H9 (cell line): ENCODE measurements at regions not wholly inside any gene's neighbourhood (a gene's known extent, or its start where the extent isn't known, plus 50 kb on each side); places are given as distances from the start of the nearest gene placed in this dataset.

Experiments
- DNase-seq: peaks from one replicate; pipeline ENCODE4 v3.0.0-alpha.2; 2017
- H2AFZ ChIP-seq: one replicate; pipeline ENCODE4 v1.6.1; 2013; ENCODE audit warnings: mild to moderate bottlenecking, low read length, control low read depth, moderate library complexity
- H2AK5ac ChIP-seq: 2 replicates; pipeline ENCODE4 v1.6.1; 2013; ENCODE audit warnings: low read length, control low read depth, mixed read lengths; ENCODE audit not compliant: insufficient read length
- H2BK120ac ChIP-seq: one replicate; pipeline ENCODE4 v1.6.1; 2013; ENCODE audit warnings: low read depth, mild to moderate bottlenecking, low read length, control low read depth, inconsistent platforms; ENCODE audit not compliant: poor library complexity, severe bottlenecking
- H2BK12ac ChIP-seq: 2 replicates; pipeline ENCODE4 v1.6.1; 2013; ENCODE audit warnings: low read length, control low read depth, mixed read lengths, low read depth; ENCODE audit not compliant: insufficient read length
- H2BK15ac ChIP-seq: 2 replicates; pipeline ENCODE4 v1.6.1; 2013; ENCODE audit warnings: low read depth, low read length, control low read depth
- H2BK20ac ChIP-seq: one replicate; pipeline ENCODE4 v1.6.1; 2013; ENCODE audit warnings: low read depth, mild to moderate bottlenecking, low read length, control low read depth, inconsistent platforms; ENCODE audit not compliant: poor library complexity, severe bottlenecking
- H2BK5ac ChIP-seq: 2 replicates; pipeline ENCODE4 v1.6.1; 2013; ENCODE audit warnings: low read length, control low read depth, mixed read lengths; ENCODE audit not compliant: insufficient read length
- H3K14ac ChIP-seq: 2 replicates; pipeline ENCODE4 v1.6.1; 2013; ENCODE audit warnings: low read length, control low read depth; ENCODE audit not compliant: insufficient read depth
- H3K18ac ChIP-seq: 2 replicates; pipeline ENCODE4 v1.6.1; 2013; ENCODE audit warnings: low read depth, mild to moderate bottlenecking, mixed read lengths, low read length, control low read depth; ENCODE audit not compliant: insufficient read length
- H3K23ac ChIP-seq: 2 replicates; pipeline ENCODE4 v1.6.1; 2013; ENCODE audit warnings: low read length, control low read depth, mixed read lengths, low read depth; ENCODE audit not compliant: insufficient read length
- H3K23me2 ChIP-seq: 2 replicates; pipeline ENCODE4 v1.6.1; 2013; ENCODE audit warnings: low read depth, mild to moderate bottlenecking, mixed read lengths, low read length, control low read depth; ENCODE audit not compliant: insufficient read length, poor library complexity, severe bottlenecking
- H3K27ac ChIP-seq: 2 replicates; pipeline ENCODE4 v1.5.1; 2013; ENCODE audit warnings: low read length, control low read depth, mixed read lengths, low read depth; ENCODE audit not compliant: insufficient read length
- H3K27me3 ChIP-seq: 2 replicates; pipeline ENCODE4 v1.6.1; 2013; ENCODE audit warnings: low read length, control low read depth, inconsistent platforms; ENCODE audit not compliant: insufficient read depth
- H3K4ac ChIP-seq: 2 replicates; pipeline ENCODE4 v1.6.1; 2013; ENCODE audit warnings: low read depth, mild to moderate bottlenecking, control low read depth, inconsistent platforms, low read length, moderate library complexity
- H3K4me1 ChIP-seq: 2 replicates; pipeline ENCODE4 v1.6.1; 2013; ENCODE audit warnings: low read length, control low read depth, inconsistent platforms; ENCODE audit not compliant: insufficient read depth
- H3K4me2 ChIP-seq: 2 replicates; pipeline ENCODE4 v1.6.1; 2013; ENCODE audit warnings: low read length, control low read depth, mixed read lengths; ENCODE audit not compliant: insufficient read length, insufficient read depth
- H3K56ac ChIP-seq: 2 replicates; pipeline ENCODE4 v1.6.1; 2013; ENCODE audit warnings: low read depth, mild to moderate bottlenecking, mixed read lengths, low read length, control low read depth; ENCODE audit not compliant: insufficient read length
- H3K79me1 ChIP-seq: 2 replicates; pipeline ENCODE4 v1.6.1; 2013; ENCODE audit warnings: low read depth, mild to moderate bottlenecking, moderate library complexity, low read length, control low read depth, inconsistent platforms; ENCODE audit not compliant: insufficient read depth, poor library complexity, severe bottlenecking
- H3K79me2 ChIP-seq: 2 replicates; pipeline ENCODE4 v1.6.1; 2013; ENCODE audit warnings: low read length, control low read depth, inconsistent platforms; ENCODE audit not compliant: insufficient read depth
- H3K9ac ChIP-seq: 2 replicates; pipeline ENCODE4 v1.6.1; 2013; ENCODE audit warnings: low read length, control low read depth, mixed read lengths; ENCODE audit not compliant: insufficient read length; ENCODE audit errors: extremely low read depth
- H3K9me3 ChIP-seq: one replicate; pipeline ENCODE4 v1.6.1; 2013; ENCODE audit warnings: low read depth, low read length, inconsistent platforms; ENCODE audit not compliant: control insufficient read depth
- H3T11ph ChIP-seq: one replicate; pipeline ENCODE4 v1.6.1; 2013; ENCODE audit warnings: mild to moderate bottlenecking, low read length, control low read depth, inconsistent platforms
- H4K20me1 ChIP-seq: one replicate; pipeline ENCODE4 v1.6.1; 2013; ENCODE audit not compliant: control insufficient read depth, insufficient read length, insufficient read depth
- H4K5ac ChIP-seq: 2 replicates; pipeline ENCODE4 v1.6.1; 2013; ENCODE audit warnings: low read depth, mild to moderate bottlenecking, mixed read lengths, low read length, control low read depth; ENCODE audit not compliant: insufficient read length
- H4K8ac ChIP-seq: replicated peaks from 2 replicates; pipeline ENCODE4 v1.6.1; 2013; ENCODE audit warnings: low read length, control low read depth, mixed read lengths, low read depth; ENCODE audit not compliant: insufficient read length
- H4K91ac ChIP-seq: 2 replicates; pipeline ENCODE4 v1.6.1; 2013; ENCODE audit warnings: low read depth, mild to moderate bottlenecking, moderate library complexity, mixed read lengths, low read length, control low read depth; ENCODE audit not compliant: insufficient read length
- H3K27ac Mint-ChIP-seq, 3 experiments: 2 replicates in 2 of 3; 3 replicates in 1 of 3; pipeline ENCODE4 v1.8.0; 2020 to 2021; ENCODE audit warnings: mixed read lengths in 3 of 3, mild to moderate bottlenecking in 1 of 3, moderate library complexity in 1 of 3
- H3K27me3 Mint-ChIP-seq: 2 replicates; pipeline ENCODE4 v1.8.0; 2021; ENCODE audit warnings: low read depth, mild to moderate bottlenecking, moderate library complexity, mixed read lengths
- H3K36me3 Mint-ChIP-seq, 3 experiments: 2 replicates in 2 of 3; 3 replicates in 1 of 3; pipeline ENCODE4 v1.8.0; 2020 to 2021; ENCODE audit warnings: low read depth in 3 of 3, mixed read lengths in 3 of 3; ENCODE audit not compliant: insufficient read depth in 1 of 3
- H3K4me1 Mint-ChIP-seq, 2 experiments: 2 replicates each; pipeline ENCODE4 v1.8.0; 2020; ENCODE audit warnings: mixed read lengths in 2 of 2
- H3K4me3 Mint-ChIP-seq, 2 experiments: 2 replicates in 1 of 2; 3 replicates in 1 of 2; pipeline ENCODE4 v1.8.0; 2020 to 2021; ENCODE audit warnings: mild to moderate bottlenecking in 2 of 2, mixed read lengths in 2 of 2, moderate library complexity in 1 of 2
- H3K9me3 Mint-ChIP-seq, 2 experiments: 2 replicates in 1 of 2; 3 replicates in 1 of 2; pipeline ENCODE4 v1.8.0; 2020; ENCODE audit warnings: mild to moderate bottlenecking in 2 of 2, mixed read lengths in 2 of 2, moderate library complexity in 1 of 2
- CTCF ChIP-seq: fragments of 200-600 bp; sonication (generic); conservative IDR thresholded peaks from 3 replicates; pipeline ENCODE4 v1.8.0; 2021; ENCODE audit warnings: antibody characterized with exemption, mild to moderate bottlenecking
- WGBS: extraction: QIAGEN DNeasy Blood & Tissue Kit; methylation state at CpG from one replicate; pipeline ENCODE4 v1.1.7; 2013; ENCODE audit warnings: missing lambda C conversion rate, low lambda C conversion rate, mixed read lengths; ENCODE audit not compliant: insufficient read length; ENCODE audit errors: extremely low coverage; 5-methylcytosine and 5-hydroxymethylcytosine counted together

GRCh38 chr1:239817801-239818200 is 273.9 kb upstream of the FMN2 start:
- Histone ChIP-seq H3K56ac (no peak overlapping the region), H3K23me2 (no peaks in the 10 kb centered on the region), H3K9ac (no peak overlapping the region), H3K14ac (no peak overlapping the region), H3K23ac (no peak overlapping the region), H3K18ac (no peak overlapping the region), H3K27me3 (no peaks in the 10 kb centered on the region), H4K5ac (no peak overlapping the region), H2BK20ac (no peak overlapping the region), H2AFZ (no peak overlapping the region), H3K79me1 (no peaks in the 10 kb centered on the region), H3T11ph (no peak overlapping the region), H2BK15ac (no peak overlapping the region), H2AK5ac (no peak overlapping the region), H2BK120ac (no peak overlapping the region), H4K20me1 (no peaks in the 10 kb centered on the region), H3K9me3 (no peaks in the 10 kb centered on the region), H3K27ac (no peak overlapping the region), H3K4ac (no peak overlapping the region), H3K79me2 (no peaks in the 10 kb centered on the region), H4K91ac (no peak overlapping the region), H2BK12ac (no peak overlapping the region), H2BK5ac (no peak overlapping the region), H3K4me1 (peaks cover 10% of the 10 kb centered on the region; the same call in 1 of the 2 replicates), H4K8ac (no peak overlapping the region), H3K4me2 (no peak overlapping the region)
- no peak overlapping the region for H3K4me3 Mint-ChIP-seq
- peaks cover 27 to 31% of the 10 kb centered on the region in 2 experiments for H3K4me1 Mint-ChIP-seq
- no peaks in the 10 kb centered on the region for H3K36me3 Mint-ChIP-seq
- no CpG with 5 or more reads among the region's 7 CpGs for WGBS
- no peak for DNase-seq
- H3K27me3 Mint-ChIP-seq = no peaks in the 10 kb centered on the region
- no peak overlapping the region for H3K27ac Mint-ChIP-seq
- TF ChIP-seq CTCF = no peak
- H3K9me3 Mint-ChIP-seq = no peaks in the 10 kb centered on the region
